Stimulated activated CD8-positive, alpha-beta memory T cell treated with anti-CD3 and anti-CD28 coated beads, Interleukin-7, amount 100 ng/mL, for 24 hours (primary cell): ENCODE measurements at regions not wholly inside any gene's neighbourhood (a gene's known extent, or its start where the extent isn't known, plus 50 kb on each side); places are given as distances from the start of the nearest gene placed in this dataset.
"Not testable (repeated sequence)": the region's sequence is repeated elsewhere in the genome, so short reads cannot be mapped to it uniquely, and the experiment has no call there.

Experiments used
- DNase-seq: peaks from one replicate; pipeline ENCODE4 v3.0.0-alpha.2; 2020; ENCODE audit warnings: low read depth

GRCh38 chr5:163280897-163281296 is 156.5 kb upstream of the CCNG1 start:
- not testable (repeated sequence) for DNase-seq

- no peak for DNase-seq
Measured at GRCh38 chr5:163281512-163281911, 155.9 kb upstream of the CCNG1 start.

- DNase-seq = no peak
Measured at GRCh38 chr5:163293836-163294235, 143.6 kb upstream of the CCNG1 start.

- no peak for DNase-seq
Measured at GRCh38 chr5:163303718-163304117, 133.7 kb upstream of the CCNG1 start.

GRCh38 chr5:163305655-163306054 is 131.7 kb upstream of the CCNG1 start:
- no peak for DNase-seq

GRCh38 chr5:163306421-163306820 is 131.0 kb upstream of the CCNG1 start:
- no peak for DNase-seq

- no peak for DNase-seq
Measured at GRCh38 chr5:163309914-163310313, 127.5 kb upstream of the CCNG1 start.

GRCh38 chr5:163310997-163311396 is 126.4 kb upstream of the CCNG1 start:
- no peak for DNase-seq

GRCh38 chr5:163312598-163312997 is 124.8 kb upstream of the CCNG1 start:
- no peak for DNase-seq

GRCh38 chr5:163313049-163313448 is 124.3 kb upstream of the CCNG1 start:
- DNase-seq = not testable (repeated sequence)

- not testable (repeated sequence) for DNase-seq
Measured at GRCh38 chr5:163316374-163316773, 121.0 kb upstream of the CCNG1 start.

- DNase-seq = no peak
Measured at GRCh38 chr5:163318707-163319106, 118.7 kb upstream of the CCNG1 start.

- DNase-seq = no peak
Measured at GRCh38 chr5:163321511-163321910, 115.9 kb upstream of the CCNG1 start.

GRCh38 chr5:163330723-163331668 is 106.4 kb upstream of the CCNG1 start:
- no peak for DNase-seq

- not testable (repeated sequence) for DNase-seq
Measured at GRCh38 chr5:163336074-163336473, 101.3 kb upstream of the CCNG1 start.

GRCh38 chr5:163339148-163339547 is 98.2 kb upstream of the CCNG1 start:
- DNase-seq = no peak

GRCh38 chr5:163340378-163340777 is 97.0 kb upstream of the CCNG1 start:
- DNase-seq = not testable (repeated sequence)

- no peak for DNase-seq
Measured at GRCh38 chr5:163342306-163342705, 95.1 kb upstream of the CCNG1 start.

GRCh38 chr5:163345216-163345615 is 92.2 kb upstream of the CCNG1 start:
- no peak for DNase-seq

- peak; percentile 9 for DNase-seq
Measured at GRCh38 chr5:163347671-163348070, 89.7 kb upstream of the CCNG1 start.

GRCh38 chr5:163350083-163350482 is 87.3 kb upstream of the CCNG1 start:
- no peak for DNase-seq

GRCh38 chr5:163352531-163352930 is 84.9 kb upstream of the CCNG1 start:
- DNase-seq = no peak

- DNase-seq = not testable (repeated sequence)
Measured at GRCh38 chr5:163355811-163356210, 81.6 kb upstream of the CCNG1 start.

GRCh38 chr5:163357636-163358035 is 79.8 kb upstream of the CCNG1 start:
- DNase-seq = no peak
